ENCODE measurements at regions not wholly inside any gene's neighbourhood (a gene's known extent, or its start where the extent isn't known, plus 50 kb on each side); places are given as distances from the start of the nearest gene placed in this dataset.

DNA sequence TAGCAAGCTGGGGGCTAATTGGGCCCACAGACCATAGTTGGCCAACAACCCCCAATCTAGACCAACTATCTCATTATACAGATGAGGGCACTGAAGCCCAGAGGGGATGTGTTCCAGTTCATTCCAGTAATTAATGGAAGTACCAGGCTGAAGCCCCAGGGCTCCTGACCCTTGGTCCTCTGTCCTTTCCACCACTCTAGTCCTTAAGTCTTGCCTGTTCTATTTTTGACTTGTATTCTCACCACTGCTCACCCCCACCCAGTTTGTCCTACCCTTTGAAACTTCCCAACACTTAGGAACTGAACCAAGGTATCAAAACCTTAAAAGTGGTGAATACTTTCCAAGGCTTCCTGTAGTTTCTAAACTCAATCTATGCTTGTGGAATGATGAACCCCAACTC lies 407.4 kb downstream of the ENC1 start:
- TF ChIP-seq, protein P1, sequence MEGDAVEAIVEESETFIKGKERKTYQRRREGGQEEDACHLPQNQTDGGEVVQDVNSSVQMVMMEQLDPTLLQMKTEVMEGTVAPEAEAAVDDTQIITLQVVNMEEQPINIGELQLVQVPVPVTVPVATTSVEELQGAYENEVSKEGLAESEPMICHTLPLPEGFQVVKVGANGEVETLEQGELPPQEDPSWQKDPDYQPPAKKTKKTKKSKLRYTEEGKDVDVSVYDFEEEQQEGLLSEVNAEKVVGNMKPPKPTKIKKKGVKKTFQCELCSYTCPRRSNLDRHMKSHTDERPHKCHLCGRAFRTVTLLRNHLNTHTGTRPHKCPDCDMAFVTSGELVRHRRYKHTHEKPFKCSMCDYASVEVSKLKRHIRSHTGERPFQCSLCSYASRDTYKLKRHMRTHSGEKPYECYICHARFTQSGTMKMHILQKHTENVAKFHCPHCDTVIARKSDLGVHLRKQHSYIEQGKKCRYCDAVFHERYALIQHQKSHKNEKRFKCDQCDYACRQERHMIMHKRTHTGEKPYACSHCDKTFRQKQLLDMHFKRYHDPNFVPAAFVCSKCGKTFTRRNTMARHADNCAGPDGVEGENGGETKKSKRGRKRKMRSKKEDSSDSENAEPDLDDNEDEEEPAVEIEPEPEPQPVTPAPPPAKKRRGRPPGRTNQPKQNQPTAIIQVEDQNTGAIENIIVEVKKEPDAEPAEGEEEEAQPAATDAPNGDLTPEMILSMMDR (conservative IDR thresholded peaks at IDR 0.05; ENCODE audit: low read depth in 2 of 2) = no peak
- TF ChIP-seq EZH2 (IDR thresholded peaks at IDR 0.05; ENCODE audit: low read depth, unreplicated experiment) (no peak), JUNB (IDR thresholded peaks at IDR 0.05; ENCODE audit: unreplicated experiment) (no peak)

Measured in GM23338 (cell line).